Stimulated activated CD4-positive, alpha-beta T cell treated with anti-CD3 and anti-CD28 coated beads, Interleukin-12 subunit alpha, Interleukin-12 subunit beta, amount 100 ng/mL, for 4 hours (primary cell): ENCODE measurements at regions not wholly inside any gene's neighbourhood (a gene's known extent, or its start where the extent isn't known, plus 50 kb on each side); places are given as distances from the start of the nearest gene placed in this dataset.
"Not testable (repeated sequence)": the region's sequence is repeated elsewhere in the genome, so short reads cannot be mapped to it uniquely, and the experiment has no call there.

Source experiments
- DNase-seq: peaks from one replicate; pipeline ENCODE4 v3.0.0-alpha.2; 2020

DNA sequence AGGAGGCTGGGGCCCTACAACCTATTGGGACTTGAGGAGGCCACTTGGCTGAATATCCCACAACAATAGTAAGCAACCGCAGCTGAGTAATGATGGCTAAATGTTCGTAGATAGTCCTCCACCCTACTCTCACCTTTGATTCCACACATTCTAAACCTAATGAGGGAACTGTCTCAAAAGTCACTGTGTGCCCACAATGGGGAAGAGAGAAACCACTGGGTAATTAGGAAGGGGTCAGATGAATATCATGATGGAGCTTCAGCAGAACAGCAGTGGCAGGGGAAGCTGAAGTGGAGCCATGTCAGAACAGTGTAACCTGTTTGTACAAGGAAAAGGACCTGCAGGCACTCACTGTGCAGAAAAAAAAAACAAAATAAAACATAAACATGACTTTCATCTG lies 81.4 kb upstream of the POMZP3 start:
- DNase-seq: not testable (repeated sequence)

DNA sequence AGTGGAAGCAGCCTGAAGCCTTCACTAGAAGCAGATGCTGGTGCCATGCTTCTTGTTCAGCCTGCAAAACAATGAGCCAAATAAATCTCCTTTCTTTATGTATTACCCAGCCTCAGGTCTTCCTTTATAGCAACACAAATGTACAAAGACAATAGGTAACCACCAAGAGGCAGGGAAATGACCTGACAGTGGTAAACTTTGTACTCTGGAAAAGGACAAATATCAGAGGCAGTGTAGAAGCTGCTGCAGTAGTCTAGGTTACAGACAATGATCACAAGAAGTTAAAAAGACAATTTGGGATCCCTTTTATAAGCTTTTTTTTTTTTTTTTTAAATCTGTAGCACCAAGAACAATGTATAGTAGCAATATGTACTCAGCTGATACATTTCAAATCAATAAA lies 76.7 kb upstream of the POMZP3 start:
- DNase-seq: not testable (repeated sequence)

DNA sequence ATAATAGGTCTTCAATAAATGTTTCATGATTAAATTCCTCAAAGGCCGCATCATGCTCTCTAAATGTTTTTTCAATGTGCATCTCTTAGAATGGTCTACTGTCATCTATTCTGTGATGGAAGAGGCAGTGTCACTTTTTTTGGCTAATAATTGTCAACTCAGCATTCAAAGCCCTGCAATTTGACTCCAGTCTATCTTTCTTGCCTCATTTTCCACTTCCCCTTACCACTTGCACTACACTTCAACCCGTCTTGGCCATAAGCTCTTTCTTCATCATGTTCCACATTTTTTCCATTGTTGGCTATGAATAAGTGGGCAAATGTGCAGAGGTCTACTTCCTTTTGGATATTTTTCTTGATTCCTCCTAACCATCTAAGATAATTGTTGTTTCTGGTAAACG lies 59.2 kb upstream of the POMZP3 start:
- not testable (repeated sequence) for DNase-seq

DNA sequence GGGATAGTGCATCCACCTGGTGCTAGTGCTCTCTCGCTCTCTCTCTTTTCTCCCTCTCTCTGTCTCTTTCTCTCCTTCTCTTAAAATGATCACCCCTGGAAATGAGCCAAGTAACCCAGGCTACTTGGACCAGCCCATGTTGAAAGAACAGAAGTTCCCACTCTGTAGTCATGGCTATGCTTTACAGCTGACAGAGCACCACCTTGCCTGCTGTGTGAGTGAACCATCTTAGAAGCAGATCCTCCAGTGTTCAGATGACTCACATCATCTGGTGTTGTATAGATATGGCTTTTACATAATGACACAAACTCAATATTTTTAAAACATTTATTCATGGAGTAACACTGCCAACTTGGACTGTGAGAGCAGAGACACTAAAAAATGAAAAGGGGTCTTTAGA lies 57.7 kb upstream of the POMZP3 start:
- DNase-seq: not testable (repeated sequence)

DNA sequence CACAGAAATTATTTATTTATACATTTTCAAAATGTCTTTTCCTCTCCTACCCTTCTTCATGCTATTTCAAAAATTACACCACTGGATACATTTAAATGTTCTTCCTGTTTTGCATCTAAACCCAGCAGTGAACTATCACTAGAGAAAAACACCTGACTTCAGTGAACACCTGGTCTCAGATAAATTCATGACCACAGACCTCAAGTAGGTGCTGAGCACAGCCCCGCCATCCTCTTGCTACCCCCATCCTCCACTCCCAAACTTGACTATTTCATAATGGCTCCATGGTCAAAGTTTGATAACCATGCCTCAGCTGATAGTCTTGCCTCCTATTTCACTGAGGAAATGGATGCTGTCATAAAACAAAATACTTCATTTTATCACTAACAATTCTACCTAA lies 56.6 kb upstream of the POMZP3 start:
- not testable (repeated sequence) for DNase-seq

DNA sequence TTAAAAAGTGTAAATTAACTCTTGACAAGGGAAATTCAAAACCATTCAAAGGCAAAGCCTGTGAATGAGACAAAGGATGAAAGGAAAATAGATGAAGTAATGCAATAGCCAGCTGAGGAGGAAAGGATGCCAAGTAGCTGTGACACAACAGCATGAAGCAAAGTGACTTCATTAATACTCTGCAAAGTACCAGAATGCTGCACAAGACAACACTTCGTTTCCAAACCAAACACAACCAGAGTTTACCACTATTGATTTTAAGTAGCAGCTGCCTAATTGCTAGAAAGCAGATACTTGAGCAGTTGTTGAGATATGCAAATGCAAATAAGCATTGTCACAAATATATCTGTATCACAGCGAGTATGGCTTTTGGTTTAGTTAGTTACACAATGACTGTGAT lies 54.7 kb upstream of the POMZP3 start:
- not testable (repeated sequence) for DNase-seq

DNA sequence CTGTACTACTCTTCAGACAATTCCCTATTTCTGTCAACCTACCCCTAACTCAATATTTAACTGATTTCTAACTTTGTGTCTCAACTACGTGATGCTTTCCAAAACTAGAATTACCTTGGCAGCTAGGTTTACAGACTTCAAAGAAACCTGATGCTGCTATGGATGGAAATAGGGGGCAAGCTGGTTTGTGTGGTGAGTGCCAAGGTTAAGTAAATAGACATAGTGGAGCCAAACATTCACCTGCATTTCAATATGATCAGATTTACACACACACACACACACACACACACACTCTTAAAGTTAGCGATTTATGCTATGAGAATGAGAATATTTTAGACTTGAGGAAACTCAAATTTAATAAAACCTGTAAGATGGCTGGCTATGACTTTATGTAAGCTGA lies 52.1 kb upstream of the POMZP3 start:
- DNase-seq: not testable (repeated sequence)

GRCh38 chr7:76678500-76678899 lies 51.4 kb upstream of the POMZP3 start:
- not testable (repeated sequence) for DNase-seq

- DNase-seq: not testable (repeated sequence)
Measured at GRCh38 chr7:76676890-76677289, 49.8 kb upstream of the POMZP3 start.
